NT2/D1 (cell line): ENCODE measurements at regions not wholly inside any gene's neighbourhood (a gene's known extent, or its start where the extent isn't known, plus 50 kb on each side); places are given as distances from the start of the nearest gene placed in this dataset.

Experiments
- SUZ12 ChIP-seq: IDR thresholded peaks from 2 replicates; pipeline ENCODE4 v1.6.1; 2011; ENCODE audit not compliant: insufficient read length, insufficient read depth; ENCODE audit errors: extremely low read depth
- YY1 ChIP-seq: IDR thresholded peaks from 2 replicates; pipeline ENCODE4 v1.6.1; 2011; ENCODE audit not compliant: insufficient read length, insufficient read depth
- ZNF274 ChIP-seq: IDR thresholded peaks from 2 replicates; pipeline ENCODE4 v1.6.1; 2011; ENCODE audit warnings: mild to moderate bottlenecking, low read depth, low read length

DNA sequence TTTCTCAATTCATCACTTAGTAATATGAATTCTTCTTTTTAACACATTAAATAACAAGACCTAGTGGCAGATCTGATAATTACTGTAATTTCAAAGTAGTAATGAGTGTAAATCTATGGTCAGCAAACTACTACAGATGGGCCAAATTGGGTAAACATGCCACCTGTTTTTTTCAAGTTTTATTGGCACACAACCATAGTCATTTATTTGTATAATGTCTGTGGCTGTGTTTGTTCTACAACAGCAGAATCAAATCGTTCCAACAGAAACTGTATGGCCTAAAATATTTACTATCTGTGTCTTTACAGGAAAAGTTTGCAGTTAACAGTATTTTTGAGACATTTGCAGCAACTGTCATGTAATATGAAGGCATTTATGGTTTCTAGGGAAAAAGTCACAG, 86.1 kb upstream of the EYA2 start:
- TF ChIP-seq SUZ12 (no peak), YY1 (no peak), ZNF274 (no peak)
